Nephron progenitor cell (in vitro differentiated cells): ENCODE measurements at regions not wholly inside any gene's neighbourhood (a gene's known extent, or its start where the extent isn't known, plus 50 kb on each side); places are given as distances from the start of the nearest gene placed in this dataset.
"Not testable (repeated sequence)": the region's sequence is repeated elsewhere in the genome, so short reads cannot be mapped to it uniquely, and the experiment has no call there.

Source experiments
- DNase-seq: peaks from one replicate; pipeline ENCODE4 v3.0.0; 2021
- H3K27ac Mint-ChIP-seq: 2 replicates; pipeline ENCODE4 v1.8.0; 2021; ENCODE audit warnings: mild to moderate bottlenecking, moderate library complexity, mixed read lengths
- H3K27me3 Mint-ChIP-seq: 2 replicates; pipeline ENCODE4 v1.8.0; 2021; ENCODE audit warnings: mild to moderate bottlenecking, low read depth, mixed read lengths; ENCODE audit not compliant: poor library complexity
- H3K36me3 Mint-ChIP-seq: 2 replicates; pipeline ENCODE4 v1.8.0; 2021; ENCODE audit warnings: low read depth, mixed read lengths
- H3K4me1 Mint-ChIP-seq: 2 replicates; pipeline ENCODE4 v1.8.0; 2021; ENCODE audit warnings: mixed read lengths
- H3K4me3 Mint-ChIP-seq: 2 replicates; pipeline ENCODE4 v1.8.0; 2021; ENCODE audit warnings: mild to moderate bottlenecking, moderate library complexity, mixed read lengths
- H3K9me3 Mint-ChIP-seq: 2 replicates; pipeline ENCODE4 v1.8.0; 2021; ENCODE audit warnings: mild to moderate bottlenecking, moderate library complexity, mixed read lengths
- CTCF ChIP-seq: fragments of 200-600 bp; sonication (generic); IDR thresholded peaks from 2 replicates; pipeline ENCODE4 v1.5.0; 2021; ENCODE audit warnings: antibody characterized with exemption

DNA sequence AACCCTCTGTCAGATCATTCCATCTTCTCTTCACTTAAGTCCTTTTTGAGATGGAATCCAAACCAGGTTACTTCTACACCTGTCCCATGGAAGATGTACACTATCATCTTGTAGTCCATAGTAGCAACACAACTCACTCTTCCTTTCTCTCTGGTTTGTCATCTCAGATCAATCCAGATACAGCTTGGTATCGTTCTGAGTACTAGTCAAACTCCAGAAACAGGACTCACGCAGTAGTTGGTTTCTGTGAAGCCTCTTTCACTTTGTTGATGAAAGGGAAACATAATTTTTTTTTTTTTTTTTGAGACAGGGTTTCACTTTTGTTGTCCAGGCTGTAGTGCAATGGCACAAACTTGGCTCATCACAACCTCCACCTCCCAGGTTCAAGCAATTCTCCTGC is 484.0 kb downstream of the PRDM9 start:
- no peak overlapping the region for H3K27ac Mint-ChIP-seq
- DNase-seq = no peak
- no peaks in the 10 kb centered on the region for H3K9me3 Mint-ChIP-seq
- H3K4me3 Mint-ChIP-seq = no peak overlapping the region
- H3K27me3 Mint-ChIP-seq = no peaks in the 10 kb centered on the region
- no peaks in the 10 kb centered on the region for H3K36me3 Mint-ChIP-seq
- no peak for TF ChIP-seq CTCF
- H3K4me1 Mint-ChIP-seq = no peaks in the 10 kb centered on the region

- Mint-ChIP-seq H3K4me1 (peaks cover 9% of the 10 kb centered on the region), H3K27me3 (no peaks in the 10 kb centered on the region), H3K36me3 (no peaks in the 10 kb centered on the region), H3K4me3 (no peak overlapping the region), H3K9me3 (no peaks in the 10 kb centered on the region), H3K27ac (no peak overlapping the region)
- TF ChIP-seq CTCF = peak; percentile 29
- DNase-seq = no peak
Observed at GRCh38 chr5:23994581-23995370, 487.4 kb downstream of the PRDM9 start.

- no peak for DNase-seq
Observed at GRCh38 chr5:23996525-23996924, 489.1 kb downstream of the PRDM9 start.

GRCh38 chr5:24005384-24005783 is 498.0 kb downstream of the PRDM9 start:
- no peak for DNase-seq
- H3K4me1 Mint-ChIP-seq = no peaks in the 10 kb centered on the region
- H3K27ac Mint-ChIP-seq = no peak overlapping the region
- H3K4me3 Mint-ChIP-seq = no peak overlapping the region
- no peaks in the 10 kb centered on the region for H3K36me3 Mint-ChIP-seq
- H3K27me3 Mint-ChIP-seq = no peaks in the 10 kb centered on the region
- TF ChIP-seq CTCF = no peak
- H3K9me3 Mint-ChIP-seq = peaks cover 18% of the 10 kb centered on the region

More at GRCh38 chr5:23996525-23996924, 489.1 kb downstream of the PRDM9 start:
- no peaks in the 10 kb centered on the region for H3K36me3 Mint-ChIP-seq
- H3K27ac Mint-ChIP-seq = no peak overlapping the region
- H3K9me3 Mint-ChIP-seq = no peaks in the 10 kb centered on the region
- H3K4me1 Mint-ChIP-seq = peaks cover 9% of the 10 kb centered on the region
- TF ChIP-seq CTCF = no peak
- no peaks in the 10 kb centered on the region for H3K27me3 Mint-ChIP-seq
- H3K4me3 Mint-ChIP-seq = no peak overlapping the region

- not testable (repeated sequence) for H3K4me1 Mint-ChIP-seq, DNase-seq, H3K27me3 Mint-ChIP-seq, H3K27ac Mint-ChIP-seq, H3K9me3 Mint-ChIP-seq, H3K36me3 Mint-ChIP-seq, H3K4me3 Mint-ChIP-seq
Observed at GRCh38 chr5:24017710-24018109, 510.3 kb downstream of the PRDM9 start.

- no peak overlapping the region for H3K4me3 Mint-ChIP-seq
- no peak for TF ChIP-seq CTCF
- no peaks in the 10 kb centered on the region for H3K4me1 Mint-ChIP-seq
- no peak overlapping the region for H3K27ac Mint-ChIP-seq
- no peaks in the 10 kb centered on the region for H3K27me3 Mint-ChIP-seq
- H3K9me3 Mint-ChIP-seq = peaks cover 35% of the 10 kb centered on the region
- DNase-seq = no peak
- H3K36me3 Mint-ChIP-seq = no peaks in the 10 kb centered on the region
Observed at GRCh38 chr5:24026288-24026687, 518.9 kb downstream of the PRDM9 start.
